Spleen (tissue), 11 donors: ENCODE measurements at regions not wholly inside any gene's neighbourhood (a gene's known extent, or its start where the extent isn't known, plus 50 kb on each side); places are given as distances from the start of the nearest gene placed in this dataset.
"Not testable (repeated sequence)": the region's sequence is repeated elsewhere in the genome, so short reads cannot be mapped to it uniquely, and the experiment has no call there.

ENCODE experiments used
- DNase-seq: peaks from one replicate; pipeline ENCODE4 v3.0.0-alpha.2; 2020
- H3K27ac ChIP-seq, 8 donors: fragments of 200-600 bp; sonication (generic) in 7 of 8; 1 replicate in 4 of 8; 2 replicates in 4 of 8; pipeline versions ENCODE4 v1.5.0 to v1.8.0; 2016 to 2021; ENCODE audit warnings: inconsistent platforms in 4 of 8, mild to moderate bottlenecking in 4 of 8, moderate library complexity in 1 of 8
- H3K27me3 ChIP-seq, 7 donors: fragments of 200-600 bp; sonication (generic) in 6 of 7; replicated peaks in 1 of 7; 1 replicate in 4 of 7; 2 replicates in 3 of 7; pipeline versions ENCODE4 v1.5.0 to v1.8.0; 2016 to 2021; ENCODE audit warnings: inconsistent platforms in 3 of 7, mild to moderate bottlenecking in 1 of 7
- H3K36me3 ChIP-seq, 6 donors: fragments of 200-600 bp; sonication (generic) in 5 of 6; 1 replicate in 4 of 6; 2 replicates in 2 of 6; pipeline versions ENCODE4 v1.5.0 to v1.8.0; 2016 to 2021; ENCODE audit warnings: inconsistent platforms in 2 of 6
- H3K4me1 ChIP-seq, 6 donors: fragments of 200-600 bp; sonication (generic) in 5 of 6; 1 replicate in 3 of 6; 2 replicates in 3 of 6; pipeline versions ENCODE4 v1.5.0 to v1.8.0; 2016 to 2021; ENCODE audit warnings: inconsistent platforms in 3 of 6
- H3K4me3 ChIP-seq, 8 donors: fragments of 200-600 bp; sonication (generic) in 7 of 8; 1 replicate in 4 of 8; 2 replicates in 4 of 8; pipeline versions ENCODE4 v1.5.0 to v1.8.0; 2016 to 2021; ENCODE audit warnings: inconsistent platforms in 4 of 8, mild to moderate bottlenecking in 4 of 8, moderate library complexity in 2 of 8
- H3K9me3 ChIP-seq, 8 donors: fragments of 200-600 bp; sonication (generic) in 7 of 8; 1 replicate in 4 of 8; 2 replicates in 4 of 8; pipeline versions ENCODE4 v1.5.0 to v1.8.0; 2016 to 2021; ENCODE audit warnings: inconsistent platforms in 4 of 8
- POLR2A ChIP-seq, 3 donors: fragments of 450-650 bp; IDR thresholded peaks; one replicate each; pipeline ENCODE4 v1.5.1; 2017; ENCODE audit warnings: antibody characterized with exemption in 3 of 3, mild to moderate bottlenecking in 1 of 3
- POLR2AphosphoS5 ChIP-seq, 3 donors: sonication (generic); formaldehyde crosslinking; IDR thresholded peaks; one replicate each; pipeline ENCODE4 v1.5.1; 2017; ENCODE audit warnings: antibody characterized with exemption in 3 of 3
- WGBS, 5 donors: extraction: QIAGEN DNeasy Blood & Tissue Kit in 3 of 5; methylation state at CpG; one replicate each; pipeline versions ENCODE4 v1.1.5 to v1.1.7; 2013 to 2018; 5-methylcytosine and 5-hydroxymethylcytosine counted together
- intact Hi-C: fragments of 100-400 bp; cut with DNase I; formaldehyde crosslinking; loops from one replicate; pipeline ENCODE4 v1.15.0; 2023; ENCODE audit warnings: low total_unique reads
- TF ChIP-seq, protein P1 (sequence below), 11 experiments: fragments of 200-600 bp in 7 of 11; fragments of 450-650 bp in 4 of 11; sonication (generic) in 4 of 11; IDR thresholded peaks in 8 of 11; conservative IDR thresholded peaks in 3 of 11; 1 replicate in 7 of 11; 2 replicates in 4 of 11; pipeline versions ENCODE4 v1.4.0 to v1.8.0; 2016 to 2021; ENCODE audit warnings: antibody characterized with exemption in 11 of 11, inconsistent platforms in 4 of 11, mild to moderate bottlenecking in 1 of 11
- donor health status: healthy with polysubstance abuse.
- donor health status: DM: no; HTN: no; CAD: no; lungs with moderate emphysema.
- donor health status: DM: no; HTN: no; CAD: no.
- donor health status: Bipolar disorder and iron deficiency.
- donor health status: healthy.
- donor health status: DM: no; HTN: no; CAD: no.
- donor health status: DM: yes; HTN: yes; CAD: no.

DNA sequence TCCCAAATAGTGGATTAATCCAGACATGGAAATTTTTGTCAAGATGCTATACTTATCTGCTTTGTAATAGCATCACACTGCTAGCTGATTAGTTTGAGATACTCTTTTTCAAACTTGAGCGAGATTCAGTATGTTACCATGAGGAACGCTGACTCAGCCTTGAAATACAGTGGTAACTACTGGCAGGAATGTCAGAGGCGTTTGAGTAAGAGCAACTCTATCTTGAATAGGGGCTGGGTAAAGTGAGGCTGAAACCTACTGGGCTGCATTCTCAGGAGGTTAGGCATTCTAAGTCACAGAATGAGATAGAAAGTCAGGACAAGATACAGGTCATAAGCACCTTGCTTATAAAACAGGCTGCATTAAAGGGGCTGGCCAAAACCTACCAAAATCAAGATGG, 2519.6 kb downstream of the ARAP2 start:
- H3K27me3 ChIP-seq = no peaks in the 10 kb centered on the region
- no peaks in the 10 kb centered on the region for H3K4me1 ChIP-seq
- 72 to 87% (median 84%) methylated on average over 3 of the region's 3 CpGs for WGBS, 5 donors
- no peak overlapping the region for H3K4me3 ChIP-seq
- no peaks in the 10 kb centered on the region for H3K36me3 ChIP-seq
- intact Hi-C loops = no loop called here
- H3K9me3 ChIP-seq = no peaks in the 10 kb centered on the region
- DNase-seq = no peak
- no peak for TF ChIP-seq POLR2AphosphoS5 (IDR thresholded peaks at IDR 0.05)
- TF ChIP-seq, protein P1, sequence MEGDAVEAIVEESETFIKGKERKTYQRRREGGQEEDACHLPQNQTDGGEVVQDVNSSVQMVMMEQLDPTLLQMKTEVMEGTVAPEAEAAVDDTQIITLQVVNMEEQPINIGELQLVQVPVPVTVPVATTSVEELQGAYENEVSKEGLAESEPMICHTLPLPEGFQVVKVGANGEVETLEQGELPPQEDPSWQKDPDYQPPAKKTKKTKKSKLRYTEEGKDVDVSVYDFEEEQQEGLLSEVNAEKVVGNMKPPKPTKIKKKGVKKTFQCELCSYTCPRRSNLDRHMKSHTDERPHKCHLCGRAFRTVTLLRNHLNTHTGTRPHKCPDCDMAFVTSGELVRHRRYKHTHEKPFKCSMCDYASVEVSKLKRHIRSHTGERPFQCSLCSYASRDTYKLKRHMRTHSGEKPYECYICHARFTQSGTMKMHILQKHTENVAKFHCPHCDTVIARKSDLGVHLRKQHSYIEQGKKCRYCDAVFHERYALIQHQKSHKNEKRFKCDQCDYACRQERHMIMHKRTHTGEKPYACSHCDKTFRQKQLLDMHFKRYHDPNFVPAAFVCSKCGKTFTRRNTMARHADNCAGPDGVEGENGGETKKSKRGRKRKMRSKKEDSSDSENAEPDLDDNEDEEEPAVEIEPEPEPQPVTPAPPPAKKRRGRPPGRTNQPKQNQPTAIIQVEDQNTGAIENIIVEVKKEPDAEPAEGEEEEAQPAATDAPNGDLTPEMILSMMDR (IDR thresholded peaks at IDR 0.05 in 8 of 11, conservative IDR thresholded peaks at IDR 0.05 in 3 of 11) = no peak
- no peak for TF ChIP-seq POLR2A (IDR thresholded peaks at IDR 0.05)
- H3K27ac ChIP-seq = no peak overlapping the region

DNA sequence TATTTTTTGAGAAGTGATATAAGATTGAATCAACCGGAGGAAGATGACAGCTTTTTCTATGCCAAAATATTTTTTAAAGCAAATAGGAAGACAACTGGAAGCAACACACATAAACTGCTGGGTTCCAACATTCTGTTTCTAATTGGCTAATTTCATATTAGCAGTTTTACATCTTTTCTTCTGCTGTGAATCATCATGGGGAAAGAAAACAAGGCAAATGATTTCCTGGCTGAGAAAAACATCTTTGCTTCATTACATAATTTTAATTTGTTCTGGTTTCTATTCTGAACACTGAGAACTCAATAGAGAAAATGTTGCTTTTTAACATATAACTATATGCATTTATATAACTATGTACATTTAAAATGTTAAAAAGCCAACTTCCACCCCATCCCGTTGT, 2518.5 kb downstream of the ARAP2 start:
- intact Hi-C loops = no loop called here
- Histone ChIP-seq H3K27me3 (no peaks in the 10 kb centered on the region), H3K27ac (no peak overlapping the region), H3K4me3 (no peak overlapping the region), H3K36me3 (no peaks in the 10 kb centered on the region), H3K9me3 (peaks cover 0 to 8% (median 2%) of the 10 kb centered on the region in 8 donors), H3K4me1 (no peaks in the 10 kb centered on the region)
- no peak for DNase-seq
- no peak for TF ChIP-seq POLR2AphosphoS5 (IDR thresholded peaks at IDR 0.05)
- TF ChIP-seq, protein P1 (IDR thresholded peaks at IDR 0.05 in 8 of 11, conservative IDR thresholded peaks at IDR 0.05 in 3 of 11) = no peak
- TF ChIP-seq POLR2A (IDR thresholded peaks at IDR 0.05) = no peak
- 71 to 82% (median 76%) methylated on average over 2 of the region's 2 CpGs for WGBS, 5 donors

DNA sequence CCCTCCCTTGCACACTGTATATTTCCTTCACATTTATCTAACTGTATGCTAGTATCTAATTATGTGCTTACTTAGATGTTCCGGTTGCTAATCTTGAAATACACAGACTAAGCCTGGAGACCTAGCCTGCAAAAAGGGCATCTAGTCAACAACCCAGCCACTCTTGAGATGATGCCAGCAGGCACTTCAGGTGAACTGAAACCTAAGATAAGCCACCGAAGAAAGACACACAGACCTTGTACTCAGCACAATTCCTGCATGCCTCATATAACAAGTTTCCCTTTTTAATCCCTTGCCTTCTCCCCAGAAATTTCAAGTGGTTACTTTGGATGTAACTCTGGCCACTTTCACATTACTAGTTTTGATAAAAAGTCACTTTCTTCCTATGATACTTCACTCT, 2506.6 kb downstream of the ARAP2 start:
- Histone ChIP-seq H3K9me3 (peaks cover 0 to 28% (median 2%) of the 10 kb centered on the region in 8 donors), H3K4me3 (no peak overlapping the region), H3K27me3 (no peaks in the 10 kb centered on the region), H3K4me1 (no peaks in the 10 kb centered on the region), H3K27ac (no peak overlapping the region), H3K36me3 (no peaks in the 10 kb centered on the region)
- intact Hi-C loops = no loop called here
- DNase-seq = no peak
- TF ChIP-seq, protein P1 (IDR thresholded peaks at IDR 0.05 in 8 of 11, conservative IDR thresholded peaks at IDR 0.05 in 3 of 11) = no peak
- no peak for TF ChIP-seq POLR2A (IDR thresholded peaks at IDR 0.05)
- TF ChIP-seq POLR2AphosphoS5 (IDR thresholded peaks at IDR 0.05) = no peak
- WGBS, 5 donors = 87 to 96% (median 90%) methylated on average over 2 of the region's 2 CpGs

DNA sequence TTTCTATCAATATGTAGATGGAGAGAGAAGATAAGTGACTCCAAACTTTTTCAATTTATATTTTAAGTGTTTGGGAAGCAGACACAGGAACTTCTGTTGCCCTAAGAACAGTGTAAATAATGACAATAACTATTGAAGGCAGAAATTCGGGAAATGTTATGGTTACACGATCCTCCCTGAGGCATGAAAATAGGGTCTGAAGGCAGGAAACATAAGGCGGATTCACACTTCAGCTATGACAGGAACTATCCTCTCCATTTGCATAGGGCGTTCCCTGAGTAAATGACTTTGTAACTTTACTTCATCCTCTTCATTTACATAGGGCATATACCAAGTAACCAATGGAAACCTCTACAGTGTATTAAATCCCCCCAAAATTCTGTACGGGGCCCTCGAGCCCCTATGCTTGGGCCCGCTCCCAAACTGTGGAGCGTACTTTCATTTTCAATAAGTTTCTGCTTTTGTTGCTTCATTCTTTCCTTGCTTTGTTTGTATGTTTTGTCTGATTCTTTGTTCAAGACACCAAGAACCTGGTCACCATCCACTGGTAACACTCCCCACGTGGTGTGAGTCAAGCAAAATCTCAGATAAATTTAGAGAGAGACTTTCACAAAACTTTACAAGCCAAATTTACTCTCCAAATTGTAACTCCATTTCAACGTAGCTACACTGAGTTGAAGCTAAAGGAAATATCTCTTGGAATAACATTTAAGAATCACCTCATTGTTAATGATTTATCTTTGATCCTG, 2504.3 kb downstream of the ARAP2 start:
- H3K27ac ChIP-seq = no peak overlapping the region
- no peaks in the 10 kb centered on the region for H3K36me3 ChIP-seq
- DNase-seq = no peak
- TF ChIP-seq POLR2AphosphoS5 (IDR thresholded peaks at IDR 0.05) = no peak
- TF ChIP-seq, protein P1 (IDR thresholded peaks at IDR 0.05 in 8 of 11, conservative IDR thresholded peaks at IDR 0.05 in 3 of 11) = no peak
- TF ChIP-seq POLR2A (IDR thresholded peaks at IDR 0.05) = no peak
- peaks cover 0 to 35% (median 5%) of the 10 kb centered on the region in 8 donors for H3K9me3 ChIP-seq
- intact Hi-C loops = no loop called here
- WGBS, 5 donors = 63 to 81% (median 74%) methylated on average over 10 of the region's 10 CpGs
- no peak overlapping the region for H3K4me3 ChIP-seq
- H3K27me3 ChIP-seq = no peaks in the 10 kb centered on the region
- no peaks in the 10 kb centered on the region for H3K4me1 ChIP-seq

DNA sequence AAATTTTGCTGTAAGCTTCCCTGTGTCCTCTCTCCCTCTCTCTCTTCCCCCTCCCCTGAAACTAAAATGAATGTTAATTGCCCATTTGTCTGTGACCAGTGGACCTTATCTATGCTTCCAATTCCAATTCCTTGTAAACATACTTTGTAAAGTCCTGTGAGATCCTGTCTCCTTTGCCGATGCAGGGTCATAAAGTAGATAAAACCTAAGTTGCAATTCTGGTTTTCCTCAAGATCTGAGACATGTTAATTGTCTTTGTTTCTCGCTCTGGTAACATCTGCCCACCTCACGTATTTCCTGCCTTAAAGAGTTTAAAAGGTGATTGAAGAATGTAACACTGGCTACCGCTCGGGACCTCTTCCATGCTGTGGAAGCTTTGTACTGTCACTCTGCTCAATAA, 2503.4 kb downstream of the ARAP2 start:
- peaks cover 0 to 29% (median 5%) of the 10 kb centered on the region in 8 donors for H3K9me3 ChIP-seq
- H3K27me3 ChIP-seq, H3K4me1 ChIP-seq, H3K36me3 ChIP-seq, H3K4me3 ChIP-seq, intact Hi-C loops, H3K27ac ChIP-seq, DNase-seq: not testable (repeated sequence)
- WGBS, 5 donors = 31 to 40% (median 34%) methylated on average over 5 of the region's 5 CpGs
